OCI-LY3 (cell line): ENCODE measurements at regions not wholly inside any gene's neighbourhood (a gene's known extent, or its start where the extent isn't known, plus 50 kb on each side); places are given as distances from the start of the nearest gene placed in this dataset.

ENCODE experiments used
- CTCF ChIP-seq: fragments of 200-600, 300-600 bp; sonication (generic); IDR thresholded peaks from 2 replicates; pipeline ENCODE4 v1.5.1; 2014; ENCODE audit warnings: antibody characterized with exemption, low read length, low read depth
- EZH2phosphoT487 ChIP-seq: fragments of 200-600 bp; shearing (Covaris generic); IDR thresholded peaks from 2 replicates; pipeline ENCODE4 v1.6.1; 2018; ENCODE audit warnings: antibody characterized with exemption, mixed run types, low read depth

DNA sequence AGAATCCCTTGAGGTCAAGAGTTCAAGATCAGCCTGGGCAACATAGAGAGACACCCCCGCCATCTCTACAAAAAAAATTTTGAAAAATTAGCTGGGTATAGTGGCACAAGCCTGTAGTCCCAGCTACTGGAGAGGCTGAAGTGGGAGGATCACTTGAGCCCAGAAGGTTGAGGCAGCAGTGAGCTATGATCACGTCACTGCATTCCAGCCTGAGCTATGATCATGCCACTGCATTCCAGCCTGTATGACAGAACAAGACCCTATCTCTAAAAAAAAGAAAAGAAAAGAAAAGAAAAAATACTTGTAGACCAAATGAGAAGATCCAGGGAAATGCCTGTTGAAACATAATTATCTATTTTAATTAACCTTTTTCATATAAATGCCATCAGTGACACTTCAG lies 93.8 kb upstream of the MDM1 start:
- TF ChIP-seq CTCF = no peak
- no peak for TF ChIP-seq EZH2phosphoT487
